ENCODE measurements at regions not wholly inside any gene's neighbourhood (a gene's known extent, or its start where the extent isn't known, plus 50 kb on each side); places are given as distances from the start of the nearest gene placed in this dataset.

DNA sequence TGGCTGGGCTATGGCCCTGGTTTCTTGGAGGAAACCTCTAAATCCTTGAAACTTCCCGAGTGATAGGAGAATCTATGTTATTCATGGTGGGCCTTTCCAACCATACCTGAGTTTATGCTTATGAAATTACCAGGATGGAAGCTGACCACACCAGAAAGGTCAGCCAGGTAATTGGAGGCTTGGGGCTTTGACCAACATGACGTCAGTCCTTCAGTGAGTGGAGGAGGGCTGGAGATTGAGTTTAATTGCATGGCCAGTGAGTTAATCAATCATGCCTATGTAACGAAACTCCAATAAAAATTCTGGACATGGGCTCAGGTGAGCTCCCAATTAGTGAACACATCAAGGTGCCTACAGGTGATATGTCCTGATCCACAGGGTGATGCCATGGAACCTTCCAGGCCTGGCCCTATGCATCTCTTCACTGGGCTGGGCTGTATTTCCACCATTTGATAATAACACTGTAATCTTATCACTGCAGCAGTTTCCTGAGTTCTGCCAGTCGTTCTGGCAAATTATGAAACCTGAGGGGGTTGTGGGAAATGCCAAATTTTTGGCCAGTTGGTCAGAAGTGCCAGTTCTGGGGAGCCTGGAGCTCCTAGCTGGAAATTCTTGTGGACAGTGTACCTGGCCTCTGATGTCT, 106.5 kb downstream of the CDH26 start:
- no peak for DNase-seq (ENCODE audit: low read depth, low spot score)

DNA sequence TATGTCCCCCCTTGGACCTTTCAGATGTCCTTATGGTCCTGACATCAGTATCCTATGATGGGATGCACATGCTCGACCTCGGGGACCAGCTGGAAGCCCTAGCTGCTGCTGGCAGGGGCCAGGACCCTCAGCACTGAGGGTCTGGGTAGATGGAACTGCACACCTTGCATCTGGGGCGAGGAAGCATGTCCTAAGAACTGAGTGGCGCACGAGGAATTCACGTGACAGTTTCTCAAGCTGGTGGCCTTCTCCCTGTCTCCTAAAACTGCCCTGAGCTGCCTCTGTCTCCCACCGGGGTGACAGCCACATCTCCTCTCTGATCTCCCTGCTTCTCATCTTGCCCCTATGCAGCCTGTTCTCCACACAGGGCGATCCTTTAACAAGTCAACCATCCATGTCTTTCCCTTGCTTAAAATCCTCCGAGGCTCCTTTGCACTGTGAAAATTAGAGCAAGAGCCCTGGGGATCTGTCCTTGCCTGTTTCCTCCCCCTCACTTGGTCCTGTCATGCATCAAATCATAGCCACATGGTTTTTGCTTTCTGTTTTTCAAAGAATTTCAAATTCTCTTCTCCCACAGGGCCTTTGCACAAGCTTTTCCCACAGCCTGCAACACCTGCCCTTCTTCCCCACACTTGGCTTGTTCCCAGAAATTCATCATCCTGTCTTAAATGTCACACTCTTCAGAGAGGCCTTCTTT, 107.7 kb downstream of the CDH26 start:
- DNase-seq (ENCODE audit: low read depth, low spot score) = no peak

DNA sequence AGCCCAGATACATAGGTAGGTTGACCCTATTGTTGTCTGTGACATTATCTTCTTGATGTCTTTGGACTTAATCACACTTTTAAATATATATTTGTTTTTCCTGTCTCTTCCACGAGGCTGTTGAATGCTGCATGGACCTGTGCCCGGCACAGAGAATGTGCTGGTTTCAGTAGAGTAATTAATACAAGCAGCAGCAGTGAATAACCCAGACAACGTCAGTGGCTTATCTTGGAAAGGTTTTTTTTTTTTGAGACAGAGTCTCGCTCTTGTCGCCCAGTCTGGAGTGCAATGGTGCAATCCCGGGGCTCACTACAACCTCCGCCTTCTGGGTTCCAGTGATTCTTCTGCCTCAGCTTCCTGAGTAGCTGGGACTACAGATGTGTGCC, 108.2 kb downstream of the CDH26 start:
- no peak for DNase-seq (ENCODE audit: low read depth, low spot score)

DNA sequence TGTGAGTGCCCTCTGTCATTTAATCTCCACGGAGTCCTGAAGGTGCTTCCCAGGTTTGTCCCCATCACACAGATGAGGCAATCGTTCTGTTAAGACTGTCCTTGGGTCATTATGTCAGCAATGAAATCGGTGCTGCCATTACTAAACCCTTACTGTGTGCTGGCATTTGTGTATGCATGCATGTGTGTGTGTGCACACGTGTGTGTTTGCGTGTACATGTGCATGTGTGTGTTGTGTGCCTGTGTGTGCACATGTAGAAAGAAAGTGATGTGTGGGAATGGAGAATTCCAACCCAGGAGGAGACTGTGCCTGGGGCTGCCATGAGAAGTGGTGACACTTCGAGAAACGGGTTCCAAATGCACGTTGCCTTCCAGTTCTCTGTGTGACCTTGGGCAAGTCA, 110.3 kb downstream of the CDH26 start:
- DNase-seq (ENCODE audit: low read depth, low spot score) = no peak

DNA sequence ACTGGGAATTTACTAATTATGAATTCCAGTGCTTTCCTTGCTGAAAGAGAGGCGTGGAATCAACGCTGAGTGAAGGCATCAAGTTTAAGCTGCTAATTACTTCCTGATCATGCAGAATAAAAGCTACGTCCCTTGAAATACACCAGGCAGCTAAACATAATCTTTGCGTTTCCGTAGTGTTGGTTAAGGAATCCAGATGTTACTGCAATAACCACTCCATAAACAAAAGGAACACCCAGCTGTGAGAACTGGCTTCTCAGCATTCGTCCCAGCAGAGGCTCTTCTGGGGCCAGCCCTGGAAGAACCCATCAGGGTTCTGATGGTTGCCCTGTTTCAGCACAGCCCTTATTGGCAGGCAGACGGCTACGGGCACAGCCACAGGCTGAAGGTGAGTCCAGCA, 111.4 kb downstream of the CDH26 start:
- DNase-seq (ENCODE audit: low read depth, low spot score) = no peak

DNA sequence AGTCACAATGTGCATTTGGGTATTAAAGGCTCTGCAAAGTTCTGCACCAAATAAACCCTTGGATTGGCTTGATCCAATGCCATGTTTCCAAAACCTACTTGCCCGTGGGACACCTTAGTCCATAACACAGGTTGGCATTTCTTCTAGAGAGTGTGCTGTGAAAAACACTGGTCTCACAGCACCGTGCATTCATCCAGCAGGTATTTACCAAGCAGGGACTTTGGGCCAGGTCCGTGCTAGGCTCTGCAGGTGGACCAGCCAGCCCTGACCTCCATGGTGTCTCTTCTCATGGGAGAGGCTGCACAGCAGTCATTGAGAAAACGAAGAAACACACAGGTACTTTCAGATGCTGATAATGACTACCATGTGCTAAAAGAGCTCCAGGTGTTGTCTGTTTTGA, 112.6 kb downstream of the CDH26 start:
- no peak for DNase-seq (ENCODE audit: low read depth, low spot score)

DNA sequence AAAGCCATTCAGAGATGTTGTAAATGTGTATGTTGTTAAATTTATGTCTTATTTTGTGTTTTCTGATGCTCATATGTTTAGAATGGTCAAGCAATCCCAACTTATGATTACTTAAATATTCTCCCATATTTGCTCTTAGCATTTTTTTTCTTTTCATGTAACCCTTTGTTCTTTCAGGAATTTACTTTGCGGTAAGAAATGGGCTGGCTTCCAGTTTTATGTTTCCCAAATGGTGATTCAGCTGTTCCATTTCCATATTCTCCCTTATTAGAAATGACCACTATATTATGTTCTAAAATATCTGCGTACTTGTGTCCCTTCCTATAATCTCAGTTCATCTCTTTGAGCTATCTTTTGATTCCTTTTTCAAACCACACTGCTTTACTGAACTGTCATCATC, 113.7 kb downstream of the CDH26 start:
- DNase-seq (ENCODE audit: low read depth, low spot score) = no peak

DNA sequence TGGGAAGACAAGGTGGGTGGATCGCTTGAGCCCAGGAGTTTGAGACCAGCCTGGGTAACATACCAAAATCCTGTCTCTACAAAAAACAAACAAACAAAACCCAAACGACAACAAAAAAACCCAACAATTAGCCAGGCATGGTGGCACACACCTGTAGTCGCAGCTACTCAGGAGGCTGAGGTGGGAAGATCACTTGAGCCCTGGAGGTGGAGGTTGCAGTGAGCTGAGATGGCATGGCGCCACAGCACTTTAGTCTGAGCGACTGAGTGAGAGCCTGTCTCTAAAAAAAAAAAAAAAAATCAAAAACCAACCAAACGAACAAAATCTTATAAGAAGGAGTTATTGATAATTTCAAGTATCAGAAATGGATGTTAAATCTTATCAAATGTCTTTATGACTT, 114.9 kb downstream of the CDH26 start:
- DNase-seq (ENCODE audit: low read depth, low spot score) = no peak

DNA sequence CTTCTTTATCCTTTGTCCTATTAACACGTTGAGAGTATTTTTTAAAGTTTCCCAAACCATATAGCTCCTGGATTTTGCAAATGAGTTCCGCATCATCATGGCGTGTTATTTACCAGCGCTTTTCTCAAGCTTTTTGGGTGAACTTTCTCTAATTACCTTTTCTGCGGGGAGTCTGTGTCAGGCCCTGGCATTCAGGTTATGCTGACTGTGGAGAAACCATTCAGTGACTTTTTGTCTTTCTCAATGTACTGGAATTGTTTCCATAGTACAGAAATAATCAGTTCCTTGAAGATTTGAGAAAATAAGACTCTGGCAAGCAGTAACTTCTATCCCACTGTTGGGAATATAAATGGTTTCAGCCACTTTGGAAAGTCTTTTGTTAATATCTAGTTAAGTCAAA, 115.3 kb downstream of the CDH26 start:
- DNase-seq (ENCODE audit: low read depth, low spot score) = no peak

DNA sequence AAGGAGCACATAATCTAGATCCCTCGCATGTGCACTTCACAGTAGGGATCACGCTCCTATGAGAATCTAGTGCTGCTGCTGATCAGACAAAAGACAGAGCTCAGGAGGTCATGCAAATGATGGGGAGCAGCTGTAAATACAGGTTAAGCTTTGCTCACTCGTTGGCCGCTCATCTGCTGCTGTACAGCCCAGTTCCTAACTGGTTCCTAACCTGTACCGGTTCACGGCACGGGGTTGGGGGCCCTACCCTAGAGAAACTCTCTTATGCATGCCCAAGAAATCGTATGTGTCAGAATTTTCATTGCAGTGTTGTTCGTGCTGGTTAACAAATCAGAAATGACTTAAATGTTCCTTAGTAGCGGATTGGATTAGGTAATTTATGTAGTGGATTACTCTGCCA, 116.1 kb downstream of the CDH26 start:
- no peak for DNase-seq (ENCODE audit: low read depth, low spot score)

DNA sequence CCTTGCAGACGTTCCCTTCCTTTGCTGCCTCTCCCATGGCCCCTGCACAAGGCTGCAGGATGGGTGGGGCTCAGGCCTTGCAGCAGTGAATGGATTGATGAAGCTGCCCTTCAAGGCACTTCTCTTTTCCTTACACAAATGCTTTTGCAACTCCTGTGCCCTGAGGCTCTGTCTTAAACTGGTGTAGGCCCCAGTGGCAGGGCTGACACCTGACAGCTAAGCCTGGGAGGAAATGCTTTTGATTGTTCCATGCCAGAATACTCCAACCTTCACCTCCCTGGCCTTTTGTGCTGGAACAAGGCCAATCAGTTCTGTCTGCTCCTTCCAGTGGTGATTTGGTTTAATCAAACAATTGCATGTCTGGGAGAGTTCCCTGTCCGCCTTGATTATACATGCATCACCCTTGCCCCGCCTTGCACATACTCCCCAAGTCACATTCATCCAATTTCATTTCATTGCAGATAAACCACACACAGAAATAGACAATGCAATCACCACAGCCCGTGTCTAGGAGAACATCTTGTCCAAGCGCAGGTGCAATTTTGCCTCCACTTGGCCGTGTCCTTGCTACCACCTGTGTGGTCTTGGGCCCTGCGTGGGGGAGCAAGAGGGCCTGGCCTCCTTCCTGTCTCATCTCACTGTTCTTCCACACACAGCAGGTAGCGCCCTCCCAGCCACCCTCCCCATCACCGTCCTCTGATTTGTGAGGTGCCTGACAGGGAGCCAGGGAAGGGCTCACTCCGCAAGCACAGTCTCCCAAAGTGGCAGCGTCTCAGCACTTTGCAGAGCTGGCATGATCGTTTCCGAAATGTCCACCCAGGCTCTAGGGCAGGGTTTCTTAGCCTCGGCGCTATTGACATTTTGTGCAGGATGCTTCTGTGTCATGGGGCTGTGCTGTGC, 120.4 kb downstream of the CDH26 start:
- no peak for DNase-seq (ENCODE audit: low read depth, low spot score)

DNA sequence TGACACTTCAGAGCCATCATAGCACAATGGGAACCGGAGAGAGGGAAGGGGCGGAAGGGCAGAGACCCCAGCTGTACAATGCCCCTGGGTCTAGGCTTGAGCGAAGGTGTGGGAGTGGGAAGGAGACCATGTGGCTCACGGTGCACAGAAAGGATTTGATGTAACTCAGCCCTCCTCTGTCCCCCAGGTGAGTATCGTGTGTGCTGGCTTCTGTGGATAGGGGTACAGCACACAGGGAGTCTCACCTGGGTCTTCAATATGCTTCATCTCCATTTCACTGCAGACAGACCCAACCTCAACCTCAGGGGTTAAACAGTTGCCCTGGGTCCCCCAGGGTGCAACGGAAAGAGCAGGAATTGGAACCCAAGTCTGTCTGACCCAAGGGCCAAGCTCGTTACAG, 122.2 kb downstream of the CDH26 start:
- DNase-seq (ENCODE audit: low read depth, low spot score) = no peak

DNA sequence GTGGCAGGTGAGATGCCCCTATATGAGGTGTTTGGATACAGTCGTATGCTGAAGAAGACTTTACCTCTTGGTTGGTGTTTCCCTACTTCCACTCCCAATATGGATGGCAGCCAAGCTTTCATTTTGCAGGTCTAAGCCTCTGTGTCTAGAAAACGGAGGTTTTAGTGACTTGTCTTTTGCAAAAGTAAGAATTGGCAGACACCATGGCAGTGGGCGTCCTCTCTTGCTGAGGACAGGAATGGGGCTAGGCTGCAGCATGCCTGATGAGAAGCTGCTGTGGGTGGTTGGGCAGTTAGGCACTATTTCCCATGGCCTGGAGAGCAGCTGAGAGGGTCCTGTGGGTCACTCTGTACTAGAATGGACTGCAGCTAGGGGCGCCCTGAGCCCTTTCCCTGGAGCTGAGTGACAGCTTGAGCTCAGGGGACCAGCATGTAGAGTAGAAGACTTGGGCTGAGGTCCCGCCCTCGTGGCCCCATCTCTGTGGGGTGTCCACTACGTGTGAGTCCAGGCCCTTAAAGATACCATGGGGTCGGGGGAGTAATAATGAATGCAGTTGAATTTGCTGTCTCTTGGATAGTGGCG, 127.4 kb downstream of the CDH26 start:
- no peak for DNase-seq (ENCODE audit: low read depth, low spot score)

DNA sequence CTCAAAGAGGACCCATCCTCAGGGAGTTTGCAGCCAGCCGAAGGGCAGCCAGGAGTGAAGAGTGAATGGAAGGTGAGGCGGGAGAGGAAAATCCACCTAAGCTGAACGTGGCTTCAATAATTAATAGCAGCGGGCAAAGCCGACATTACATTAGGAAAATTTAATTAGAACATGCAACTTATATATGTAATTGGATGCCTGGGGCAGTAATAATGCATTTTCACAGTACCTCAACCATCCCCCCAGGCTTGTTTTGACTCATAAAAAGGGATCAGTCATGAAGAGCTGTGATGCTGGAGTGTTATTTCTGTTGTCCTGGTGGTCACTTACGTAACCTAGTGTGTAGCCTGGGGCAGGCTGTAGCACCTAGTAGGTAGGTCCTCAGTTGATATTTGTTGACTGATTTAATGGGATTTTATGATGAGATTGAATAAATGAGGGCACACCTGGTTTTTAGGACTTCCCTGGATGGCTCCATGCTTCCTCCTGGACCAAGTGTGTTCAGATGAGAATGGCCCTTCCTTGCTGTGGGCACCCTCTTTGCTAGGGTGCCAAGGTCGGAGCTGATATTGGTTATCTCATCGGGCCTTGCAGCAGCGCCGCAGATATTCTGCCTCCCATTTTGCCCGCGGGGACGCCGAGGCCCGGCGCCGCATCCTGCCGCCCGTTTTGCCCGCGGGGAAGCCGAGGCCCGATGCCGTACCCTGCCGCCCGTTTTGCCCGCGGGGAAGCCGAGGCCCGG, 128.8 kb downstream of the CDH26 start:
- DNase-seq (ENCODE audit: low read depth, low spot score) = no peak

DNA sequence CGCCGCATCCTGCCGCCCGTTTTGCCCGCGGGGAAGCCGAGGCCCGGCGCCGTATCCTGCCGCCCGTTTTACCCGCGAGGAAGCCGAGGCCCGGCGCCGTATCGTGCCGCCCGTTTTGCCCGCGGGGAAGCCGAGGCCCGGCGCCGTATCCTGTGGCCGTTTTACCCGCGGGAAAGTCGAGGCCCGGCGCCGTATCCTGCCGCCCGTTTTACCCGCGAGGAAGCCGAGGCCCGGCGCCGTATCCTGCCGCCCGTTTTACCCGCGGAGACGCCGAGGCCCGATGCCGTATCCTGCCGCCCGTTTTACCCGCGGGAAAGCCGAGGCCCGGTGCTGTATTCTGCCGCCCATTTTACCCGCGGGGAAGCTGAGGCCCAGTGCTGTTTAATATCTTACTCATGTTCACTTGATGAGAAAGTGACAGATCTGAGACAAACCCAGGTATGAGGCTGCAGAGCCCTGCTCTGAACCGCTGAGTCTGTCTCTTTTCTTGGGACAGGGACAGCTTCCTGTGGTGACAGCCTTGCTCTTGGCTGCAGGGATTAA, 129.4 kb downstream of the CDH26 start:
- DNase-seq (ENCODE audit: low read depth, low spot score) = no peak

DNA sequence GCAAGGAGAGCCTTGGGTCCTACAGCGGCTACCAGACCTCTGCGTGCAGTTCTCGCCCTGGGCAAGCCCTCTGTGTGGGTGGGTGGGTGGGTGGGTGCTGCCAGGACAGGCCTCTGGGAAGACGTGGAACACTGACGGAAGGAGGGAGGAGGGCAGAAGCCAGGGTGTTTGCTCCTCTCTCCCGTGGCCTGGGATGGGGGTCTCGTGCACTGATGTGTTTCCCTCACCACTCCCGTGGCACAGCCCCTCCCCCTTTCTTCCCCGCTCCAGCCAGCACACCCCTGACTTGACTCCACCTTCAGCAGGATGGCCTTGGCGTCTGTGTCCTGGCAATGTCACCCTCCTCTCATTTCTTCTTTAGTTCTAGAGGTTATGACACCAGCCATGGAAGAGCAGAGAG, 130.0 kb downstream of the CDH26 start:
- DNase-seq (ENCODE audit: low read depth, low spot score) = no peak

DNA sequence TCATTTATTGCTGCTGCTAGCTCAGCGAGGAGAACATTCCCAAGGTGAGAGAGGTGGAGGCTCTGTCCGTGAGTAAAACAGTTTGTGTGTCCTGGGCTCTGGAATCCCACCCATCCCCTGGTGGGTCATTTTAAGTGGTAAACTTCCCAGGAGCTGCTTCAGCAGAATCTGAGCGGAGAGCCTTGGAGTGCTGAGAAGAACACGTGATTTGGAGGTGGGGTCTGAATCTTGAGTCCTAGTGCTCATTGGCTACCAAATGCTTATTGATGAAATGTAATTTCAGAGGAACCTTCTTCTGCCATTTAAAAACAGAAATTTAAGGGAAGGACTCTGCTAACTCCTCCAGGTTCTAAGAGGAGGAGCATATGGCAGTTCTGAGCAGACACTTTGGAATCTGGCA, 132.4 kb downstream of the CDH26 start:
- DNase-seq (ENCODE audit: low read depth, low spot score) = no peak

DNA sequence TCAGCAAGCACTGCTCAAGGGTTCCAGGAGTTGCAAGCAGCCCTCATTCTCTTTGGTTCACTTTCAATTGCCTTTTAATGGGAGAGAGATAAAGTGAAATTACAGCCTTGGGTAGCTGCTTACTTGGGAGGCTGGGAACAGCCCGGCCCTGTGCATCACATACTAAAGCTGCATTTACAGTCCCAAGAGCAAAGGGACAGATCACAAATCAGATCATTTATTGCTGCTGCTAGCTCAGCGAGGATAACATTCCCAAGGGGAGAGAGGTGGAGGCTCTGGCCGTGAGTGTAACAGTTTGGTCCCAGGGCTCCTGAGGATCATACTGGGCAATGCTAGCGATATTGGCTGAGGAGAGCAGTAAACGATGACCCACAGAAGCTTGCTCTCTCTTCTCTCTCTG, 133.1 kb downstream of the CDH26 start:
- no peak for DNase-seq (ENCODE audit: low read depth, low spot score)

DNA sequence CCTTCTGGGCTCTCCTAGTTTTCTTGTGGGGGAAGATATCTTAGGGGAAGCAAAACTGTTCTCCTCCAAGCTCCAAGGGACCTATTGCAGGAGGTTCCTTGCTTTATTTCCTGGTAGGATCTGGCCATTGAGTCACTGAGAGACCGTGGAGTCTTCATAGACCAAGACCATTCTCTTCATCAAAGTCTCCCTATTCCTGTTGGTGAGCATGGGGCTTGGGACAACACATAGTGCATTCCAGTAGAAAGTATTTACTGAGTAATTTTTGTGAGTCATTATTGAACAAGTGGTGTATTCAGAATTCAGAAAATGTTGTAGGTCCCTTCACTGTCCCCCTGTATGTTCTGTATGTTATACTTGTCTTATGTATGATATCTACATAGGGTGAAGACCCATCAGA, 133.6 kb downstream of the CDH26 start:
- DNase-seq (ENCODE audit: low read depth, low spot score) = no peak

DNA sequence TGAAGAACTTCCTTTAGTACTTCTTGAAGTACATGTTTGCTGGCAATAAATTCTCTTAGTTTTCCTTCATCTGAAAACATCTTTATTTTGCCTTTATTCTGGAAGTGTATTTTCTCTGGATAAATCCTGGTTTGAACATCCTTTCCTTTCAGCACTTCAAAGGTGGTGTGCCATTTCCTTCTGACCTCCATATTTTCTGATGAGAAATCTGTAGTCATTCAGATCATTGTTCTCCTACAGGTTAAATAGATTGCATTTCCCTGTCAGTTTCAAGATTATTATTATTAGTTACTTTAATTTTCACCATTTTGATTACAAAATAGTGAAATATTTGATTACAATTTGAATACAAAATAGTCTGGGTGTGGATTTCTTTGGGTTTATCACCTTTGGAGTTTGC, 134.5 kb downstream of the CDH26 start:
- DNase-seq (ENCODE audit: low read depth, low spot score) = no peak

DNA sequence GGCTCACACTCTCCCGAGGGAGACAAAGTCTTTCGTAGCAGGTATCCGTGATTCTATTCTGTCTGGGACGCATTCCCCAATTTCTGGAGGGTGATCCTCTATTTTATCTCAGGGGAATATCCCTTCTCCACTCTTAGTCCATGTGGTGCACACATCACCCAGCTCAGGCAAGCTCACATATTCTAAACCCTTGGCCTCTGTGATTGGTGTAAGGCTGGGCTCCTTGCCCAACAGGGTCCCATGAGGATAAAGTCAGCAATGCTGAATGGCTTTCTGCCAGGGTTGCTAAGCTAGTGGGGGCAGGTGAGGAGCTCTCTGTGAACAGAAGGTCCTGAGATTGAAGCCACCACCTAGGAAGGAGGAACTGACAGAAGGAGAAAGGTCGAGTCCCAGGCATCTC, 137.2 kb downstream of the CDH26 start:
- no peak for DNase-seq (ENCODE audit: low read depth, low spot score)
